HepG2 (cell line): ENCODE measurements at regions not wholly inside any gene's neighbourhood (a gene's known extent, or its start where the extent isn't known, plus 50 kb on each side); places are given as distances from the start of the nearest gene placed in this dataset.

ENCODE experiments used
- AHR ChIP-seq: IDR thresholded peaks from 2 replicates; pipeline ENCODE4 v1.6.1; 2018; ENCODE audit warnings: missing genetic modification reagents, missing compliant biosample characterization
- CTCF ChIP-seq: sonication (generic); formaldehyde crosslinking; IDR thresholded peaks from 2 replicates; pipeline ENCODE4 v1.5.0; 2020; ENCODE audit warnings: mild to moderate bottlenecking, missing genetic modification reagents, moderate library complexity
- FOSL2 ChIP-seq: sonication (generic); formaldehyde crosslinking; IDR thresholded peaks from 2 replicates; pipeline ENCODE4 v1.4.0; 2020; ENCODE audit warnings: missing genetic modification reagents
- FOXC1 ChIP-seq: sonication (generic); formaldehyde crosslinking; IDR thresholded peaks from 2 replicates; pipeline ENCODE4 v1.8.0; 2022; ENCODE audit warnings: mild to moderate bottlenecking, missing genetic modification reagents, borderline replicate concordance
- ISL2 ChIP-seq: sonication (generic); formaldehyde crosslinking; IDR thresholded peaks from 2 replicates; pipeline ENCODE4 v1.5.0; 2020; ENCODE audit warnings: missing genetic modification reagents
- POLR2A ChIP-seq, 2 experiments: IDR thresholded peaks; 2 replicates each; pipeline ENCODE4 v1.6.1; 2011; ENCODE audit warnings: low read depth in 2 of 2, low read length in 2 of 2, mild to moderate bottlenecking in 1 of 2, moderate library complexity in 1 of 2; ENCODE audit not compliant: insufficient read depth in 1 of 2
- SCMH1 ChIP-seq: sonication (generic); formaldehyde crosslinking; IDR thresholded peaks from 2 replicates; pipeline ENCODE4 v1.9.0; 2021; ENCODE audit warnings: missing genetic modification reagents, mild to moderate bottlenecking, borderline replicate concordance
- STAG1 ChIP-seq: sonication (generic); formaldehyde crosslinking; IDR thresholded peaks from 2 replicates; pipeline ENCODE4 v1.4.0; 2020; ENCODE audit warnings: missing genetic modification reagents
- TAF15 ChIP-seq: fragments of 200-400 bp; formaldehyde crosslinking; IDR thresholded peaks from one replicate; pipeline ENCODE4 v1.6.1; 2018; ENCODE audit warnings: mild to moderate bottlenecking, low read depth, low read length; ENCODE audit not compliant: poor library complexity, severe bottlenecking
- TFDP1 ChIP-seq: IDR thresholded peaks from 2 replicates; pipeline ENCODE4 v1.6.1; 2016; ENCODE audit warnings: missing compliant biosample characterization, missing genetic modification reagents, borderline replicate concordance
- TRIM24 ChIP-seq: sonication (generic); formaldehyde crosslinking; IDR thresholded peaks from 2 replicates; pipeline ENCODE4 v1.8.0; 2022; ENCODE audit warnings: mild to moderate bottlenecking, missing genetic modification reagents
- ZBTB20 ChIP-seq: sonication (generic); formaldehyde crosslinking; IDR thresholded peaks from 2 replicates; pipeline ENCODE4 v1.8.1; 2023; ENCODE audit warnings: missing genetic modification reagents, low read depth, mild to moderate bottlenecking, borderline replicate concordance
- ZNF230 ChIP-seq: sonication (generic); formaldehyde crosslinking; IDR thresholded peaks from 2 replicates; pipeline ENCODE4 v1.4.0; 2020; ENCODE audit warnings: mild to moderate bottlenecking, missing genetic modification reagents
- ZNF234 ChIP-seq: sonication (generic); formaldehyde crosslinking; conservative IDR thresholded peaks from 2 replicates; pipeline ENCODE4 v1.5.1; 2020; ENCODE audit warnings: mild to moderate bottlenecking, missing genetic modification reagents
- ZNF264 ChIP-seq: sonication (generic); formaldehyde crosslinking; IDR thresholded peaks from 2 replicates; pipeline ENCODE4 v1.4.0; 2020; ENCODE audit warnings: missing genetic modification reagents
- ZNF326 ChIP-seq: sonication (generic); formaldehyde crosslinking; IDR thresholded peaks from 2 replicates; pipeline ENCODE4 v1.4.0; 2020; ENCODE audit warnings: missing genetic modification reagents, borderline replicate concordance
- ZNF510 ChIP-seq: sonication (generic); formaldehyde crosslinking; IDR thresholded peaks from 2 replicates; pipeline ENCODE4 v1.4.0; 2020; ENCODE audit warnings: low read depth, mild to moderate bottlenecking, missing genetic modification reagents
- ZNF850 ChIP-seq: sonication (generic); formaldehyde crosslinking; conservative IDR thresholded peaks from 2 replicates; pipeline ENCODE4 v1.9.0; 2021; ENCODE audit warnings: mild to moderate bottlenecking, missing genetic modification reagents
- ZSCAN29 ChIP-seq: sonication (generic); formaldehyde crosslinking; conservative IDR thresholded peaks from 2 replicates; pipeline ENCODE4 v1.4.0; 2020; ENCODE audit warnings: mild to moderate bottlenecking, missing genetic modification reagents
- TF ChIP-seq, protein P1 (sequence below): sonication (generic); formaldehyde crosslinking; IDR thresholded peaks from 2 replicates; pipeline ENCODE4 v1.5.1; 2020; ENCODE audit warnings: missing genetic modification reagents, mild to moderate bottlenecking, borderline replicate concordance
- TF ChIP-seq, protein P2 (sequence below): sonication (generic); formaldehyde crosslinking; IDR thresholded peaks from 2 replicates; pipeline ENCODE4 v1.8.1; 2022; ENCODE audit warnings: mild to moderate bottlenecking, missing genetic modification reagents
- TF ChIP-seq, protein P3 (sequence below): IDR thresholded peaks from 2 replicates; pipeline ENCODE4 v1.6.1; 2016; ENCODE audit warnings: mild to moderate bottlenecking
- TF ChIP-seq, protein P4 (sequence below): IDR thresholded peaks from 2 replicates; pipeline ENCODE4 v1.6.1; 2016; ENCODE audit warnings: missing genetic modification reagents, missing compliant biosample characterization

GRCh38 chr2:172339371-172340010 lies 87.9 kb upstream of the ITGA6 start (continued):
- TF ChIP-seq ZSCAN29 (CRISPR knock-in tag) (0 out of 2 replicates have a peak, but pooled peaks have one; percentile 24), ZNF510 (no peak), AHR (CRISPR knock-in tag) (no peak), ZNF264 (CRISPR knock-in tag) (peak; percentile 92), ZBTB20 (CRISPR knock-in tag) (0 out of 2 replicates have a peak, but pooled peaks have one; percentile 20), ZNF230 (CRISPR knock-in tag) (0 out of 2 replicates have a peak, but pooled peaks have one; percentile 24), ZNF234 (CRISPR knock-in tag) (no peak), TRIM24 (CRISPR knock-in tag) (no peak), FOSL2 (CRISPR knock-in tag) (peak; percentile 87), POLR2A (IDR thresholded peaks at IDR 0.05; ENCODE audit: insufficient read depth in 1 of 2, low read depth in 2 of 2, low read length in 2 of 2) (peak in 1 of 2 experiments; percentile 40; a peak in 2 of 4 replicates), CTCF (CRISPR knock-in tag) (peak; percentile 52), ZNF326 (CRISPR knock-in tag) (no peak), STAG1 (CRISPR knock-in tag) (peak; percentile 24), FOXC1 (0 out of 2 replicates have a peak, but pooled peaks have one; percentile 64), ZNF850 (no peak), SCMH1 (CRISPR knock-in tag) (no peak), TFDP1 (peak; percentile 66; the same call in 1 of the 2 replicates), TAF15 (no peak), ISL2 (peak; percentile 72)
- TF ChIP-seq, protein P1, sequence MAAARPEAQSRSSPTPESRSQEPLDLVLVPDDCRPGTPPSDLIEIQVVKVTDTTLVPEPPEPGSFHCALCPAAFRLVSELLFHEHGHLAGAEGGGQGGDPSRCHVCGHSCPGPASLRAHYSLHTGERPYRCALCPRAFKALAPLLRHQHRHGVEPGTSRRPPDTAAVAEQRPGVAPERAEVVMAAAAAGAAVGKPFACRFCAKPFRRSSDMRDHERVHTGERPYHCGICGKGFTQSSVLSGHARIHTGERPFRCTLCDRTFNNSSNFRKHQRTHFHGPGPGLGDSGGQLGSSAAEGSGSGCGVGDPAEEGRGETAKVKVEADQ = no peak
- TF ChIP-seq, protein P2, sequence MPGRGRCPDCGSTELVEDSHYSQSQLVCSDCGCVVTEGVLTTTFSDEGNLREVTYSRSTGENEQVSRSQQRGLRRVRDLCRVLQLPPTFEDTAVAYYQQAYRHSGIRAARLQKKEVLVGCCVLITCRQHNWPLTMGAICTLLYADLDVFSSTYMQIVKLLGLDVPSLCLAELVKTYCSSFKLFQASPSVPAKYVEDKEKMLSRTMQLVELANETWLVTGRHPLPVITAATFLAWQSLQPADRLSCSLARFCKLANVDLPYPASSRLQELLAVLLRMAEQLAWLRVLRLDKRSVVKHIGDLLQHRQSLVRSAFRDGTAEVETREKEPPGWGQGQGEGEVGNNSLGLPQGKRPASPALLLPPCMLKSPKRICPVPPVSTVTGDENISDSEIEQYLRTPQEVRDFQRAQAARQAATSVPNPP = no peak
- TF ChIP-seq, protein P3, sequence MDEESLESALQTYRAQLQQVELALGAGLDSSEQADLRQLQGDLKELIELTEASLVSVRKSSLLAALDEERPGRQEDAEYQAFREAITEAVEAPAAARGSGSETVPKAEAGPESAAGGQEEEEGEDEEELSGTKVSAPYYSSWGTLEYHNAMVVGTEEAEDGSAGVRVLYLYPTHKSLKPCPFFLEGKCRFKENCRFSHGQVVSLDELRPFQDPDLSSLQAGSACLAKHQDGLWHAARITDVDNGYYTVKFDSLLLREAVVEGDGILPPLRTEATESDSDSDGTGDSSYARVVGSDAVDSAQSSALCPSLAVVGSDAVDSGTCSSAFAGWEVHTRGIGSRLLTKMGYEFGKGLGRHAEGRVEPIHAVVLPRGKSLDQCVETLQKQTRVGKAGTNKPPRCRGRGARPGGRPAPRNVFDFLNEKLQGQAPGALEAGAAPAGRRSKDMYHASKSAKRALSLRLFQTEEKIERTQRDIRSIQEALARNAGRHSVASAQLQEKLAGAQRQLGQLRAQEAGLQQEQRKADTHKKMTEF (CRISPR knock-in tag) = peak; percentile 71; the same call in 1 of the 2 replicates
- TF ChIP-seq, protein P4, sequence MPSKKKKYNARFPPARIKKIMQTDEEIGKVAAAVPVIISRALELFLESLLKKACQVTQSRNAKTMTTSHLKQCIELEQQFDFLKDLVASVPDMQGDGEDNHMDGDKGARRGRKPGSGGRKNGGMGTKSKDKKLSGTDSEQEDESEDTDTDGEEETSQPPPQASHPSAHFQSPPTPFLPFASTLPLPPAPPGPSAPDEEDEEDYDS (CRISPR knock-in tag) = no peak; the same call in 1 of the 2 replicates
